PC-9 (cell line): ENCODE measurements at regions not wholly inside any gene's neighbourhood (a gene's known extent, or its start where the extent isn't known, plus 50 kb on each side); places are given as distances from the start of the nearest gene placed in this dataset.

Source experiments
- BruUV-seq: library from RNA; stranded (reverse); fragments of 400-500 nt; replicated peaks from 2 replicates; lab custom pipeline; 2021; lab: Mats Ljungman, UMichigan
- CTCF ChIA-PET: fragments of 300-600 bp; sonication (Branson Sonifier 250); formaldehyde crosslinking; loops from one replicate; lab custom pipeline; 2022; ENCODE audit warnings: antibody characterized with exemption; lab: Charles Lee
- POLR2A ChIA-PET: fragments of 300-600 bp; sonication (Branson Sonifier 250); formaldehyde crosslinking; loops from one replicate; lab custom pipeline; 2022; ENCODE audit warnings: antibody characterized with exemption; ENCODE audit not compliant: unreplicated experiment; lab: Charles Lee
- DNase-seq, 2 experiments: peaks; one replicate each; pipeline versions ENCODE4 v3.0.0 to v3.0.0-alpha.2; 2015 to 2022; ENCODE audit warnings: mixed read lengths in 1 of 2
- H2AFZ ChIP-seq: fragments of 200-600 bp; sonication (generic); 2 replicates; pipeline ENCODE4 v1.8.1; 2017; ENCODE audit warnings: antibody characterized with exemption
- H3F3A ChIP-seq: fragments of 200-600 bp; sonication (generic); 2 replicates; pipeline ENCODE4 v1.8.1; 2017; ENCODE audit warnings: antibody characterized with exemption, mild to moderate bottlenecking, low read depth; ENCODE audit not compliant: insufficient read depth
- H3K27ac ChIP-seq: fragments of 200-600 bp; sonication (generic); 2 replicates; pipeline ENCODE4 v1.6.1; 2016; ENCODE audit warnings: mixed run types
- H3K27me3 ChIP-seq: fragments of 200-600 bp; sonication (generic); 2 replicates; pipeline ENCODE4 v1.6.1; 2016; ENCODE audit warnings: low read depth, mixed run types; ENCODE audit not compliant: insufficient read depth
- H3K36me3 ChIP-seq: fragments of 200-600 bp; sonication (generic); 2 replicates; pipeline ENCODE4 v1.6.1; 2016; ENCODE audit warnings: low read depth, mixed run types
- H3K4me1 ChIP-seq: fragments of 200-600 bp; sonication (generic); replicated peaks from 2 replicates; pipeline ENCODE4 v1.6.1; 2016; ENCODE audit warnings: mixed run types; ENCODE audit not compliant: insufficient read depth
- H3K4me2 ChIP-seq: fragments of 200-600 bp; sonication (generic); 2 replicates; pipeline ENCODE4 v1.6.1; 2017; ENCODE audit warnings: mixed run types
- H3K4me3 ChIP-seq: fragments of 200-600 bp; sonication (generic); 2 replicates; pipeline ENCODE4 v1.6.1; 2016; ENCODE audit warnings: mixed run types
- H3K79me2 ChIP-seq: fragments of 200-600 bp; sonication (generic); 2 replicates; pipeline ENCODE4 v1.6.1; 2017; ENCODE audit warnings: low read depth, mixed run types
- H3K9me2 ChIP-seq: fragments of 200-600 bp; sonication (generic); 2 replicates; pipeline ENCODE4 v1.8.1; 2017; ENCODE audit warnings: mild to moderate bottlenecking; ENCODE audit not compliant: insufficient read depth
- H3K9me3 ChIP-seq: fragments of 200-600 bp; sonication (generic); 2 replicates; pipeline ENCODE4 v1.8.1; 2016; ENCODE audit warnings: low read depth; ENCODE audit not compliant: insufficient read depth
- H4K20me1 ChIP-seq: fragments of 200-600 bp; sonication (generic); 2 replicates; pipeline ENCODE4 v1.8.1; 2017; ENCODE audit not compliant: insufficient read depth
- EZH2 ChIP-seq: fragments of 200-600 bp; sonication (generic); IDR thresholded peaks from 2 replicates; pipeline ENCODE4 v1.8.0; 2017; ENCODE audit warnings: antibody characterized with exemption, low read depth
- intact Hi-C: fragments of 100-400 bp; cut with micrococcal nuclease; formaldehyde crosslinking; loops from one replicate; pipeline ENCODE4 v1.10.0; 2022; ENCODE audit not compliant: unreplicated experiment
- TF ChIP-seq, protein P1 (sequence below): fragments of 200-600 bp; sonication (generic); conservative IDR thresholded peaks from 2 replicates; pipeline ENCODE4 v1.6.1; 2017; ENCODE audit warnings: mixed run types, antibody characterized with exemption, mild to moderate bottlenecking, moderate library complexity

DNA sequence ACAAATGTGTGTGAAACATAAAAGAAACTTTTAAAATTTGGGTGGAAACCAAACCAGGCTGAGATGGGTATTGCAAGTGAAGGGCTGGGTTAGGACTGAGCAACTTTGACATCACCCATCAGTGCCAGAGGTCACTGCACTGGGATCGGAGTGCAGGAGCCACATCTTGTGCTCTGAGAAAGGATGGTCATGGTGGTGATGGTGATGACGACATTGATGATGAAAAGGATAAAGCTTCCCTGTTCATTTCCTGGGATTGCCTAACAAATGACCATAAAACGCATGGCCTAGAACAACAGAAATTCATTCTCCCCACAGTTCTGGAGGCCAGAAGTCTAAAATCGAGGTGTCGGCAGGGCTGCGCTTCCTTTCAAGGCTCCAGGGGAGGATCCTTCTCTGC, 324.0 kb downstream of the MAF start:
- H4K20me1 ChIP-seq, result no peaks in the 10 kb centered on the region
- no peaks in the 10 kb centered on the region for H3K9me3 ChIP-seq
- intact Hi-C loops, result no loop called here
- no peaks in the 10 kb centered on the region for H3K36me3 ChIP-seq
- no peak overlapping the region for H3K4me2 ChIP-seq
- no peak for DNase-seq
- H3F3A ChIP-seq, result no peaks in the 10 kb centered on the region
- H2AFZ ChIP-seq, result no peak overlapping the region
- H3K4me3 ChIP-seq, result no peak overlapping the region
- H3K27ac ChIP-seq, result no peak overlapping the region
- CTCF ChIA-PET, result no interaction called here
- H3K4me1 ChIP-seq, result no peaks in the 10 kb centered on the region
- TF ChIP-seq, protein P1, sequence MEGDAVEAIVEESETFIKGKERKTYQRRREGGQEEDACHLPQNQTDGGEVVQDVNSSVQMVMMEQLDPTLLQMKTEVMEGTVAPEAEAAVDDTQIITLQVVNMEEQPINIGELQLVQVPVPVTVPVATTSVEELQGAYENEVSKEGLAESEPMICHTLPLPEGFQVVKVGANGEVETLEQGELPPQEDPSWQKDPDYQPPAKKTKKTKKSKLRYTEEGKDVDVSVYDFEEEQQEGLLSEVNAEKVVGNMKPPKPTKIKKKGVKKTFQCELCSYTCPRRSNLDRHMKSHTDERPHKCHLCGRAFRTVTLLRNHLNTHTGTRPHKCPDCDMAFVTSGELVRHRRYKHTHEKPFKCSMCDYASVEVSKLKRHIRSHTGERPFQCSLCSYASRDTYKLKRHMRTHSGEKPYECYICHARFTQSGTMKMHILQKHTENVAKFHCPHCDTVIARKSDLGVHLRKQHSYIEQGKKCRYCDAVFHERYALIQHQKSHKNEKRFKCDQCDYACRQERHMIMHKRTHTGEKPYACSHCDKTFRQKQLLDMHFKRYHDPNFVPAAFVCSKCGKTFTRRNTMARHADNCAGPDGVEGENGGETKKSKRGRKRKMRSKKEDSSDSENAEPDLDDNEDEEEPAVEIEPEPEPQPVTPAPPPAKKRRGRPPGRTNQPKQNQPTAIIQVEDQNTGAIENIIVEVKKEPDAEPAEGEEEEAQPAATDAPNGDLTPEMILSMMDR, result no peak
- no peak for TF ChIP-seq EZH2
- H3K27me3 ChIP-seq, result peaks cover 82% of the 10 kb centered on the region
- no TSS peak for BruUV-seq
- H3K79me2 ChIP-seq, result no peaks in the 10 kb centered on the region
- H3K9me2 ChIP-seq, result no peaks in the 10 kb centered on the region
- POLR2A ChIA-PET, result no interaction called here

DNA sequence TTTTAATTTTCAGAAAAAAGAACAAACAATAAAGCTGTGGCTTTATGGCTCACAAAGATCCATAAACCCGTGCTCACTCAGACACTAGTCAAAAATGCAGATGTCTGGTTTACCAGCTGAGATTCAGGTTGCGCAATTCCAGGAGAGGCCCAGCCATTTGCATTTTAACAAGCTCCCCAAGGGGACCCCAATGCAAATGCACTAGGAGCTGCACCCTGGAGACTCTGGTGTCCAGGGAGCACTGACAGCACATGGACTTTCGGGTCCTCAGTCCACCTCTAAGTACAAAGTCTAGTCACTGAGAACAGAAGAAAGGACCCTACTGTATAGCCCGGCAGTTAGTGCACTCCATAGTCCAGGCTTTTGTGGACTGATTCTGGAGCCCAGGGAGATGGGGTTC, 326.3 kb downstream of the MAF start:
- H3K27me3 ChIP-seq, result peaks cover 84% of the 10 kb centered on the region
- H3K27ac ChIP-seq, result no peak overlapping the region
- intact Hi-C loops, result no loop called here
- TF ChIP-seq EZH2, result no peak
- TF ChIP-seq, protein P1, result no peak
- no peak for DNase-seq
- H4K20me1 ChIP-seq, result no peaks in the 10 kb centered on the region
- no peak overlapping the region for H2AFZ ChIP-seq
- CTCF ChIA-PET, result no interaction called here
- POLR2A ChIA-PET, result no interaction called here
- H3K79me2 ChIP-seq, result no peaks in the 10 kb centered on the region
- no peaks in the 10 kb centered on the region for H3F3A ChIP-seq
- no peak overlapping the region for H3K4me2 ChIP-seq
- BruUV-seq, result no TSS peak
- H3K36me3 ChIP-seq, result no peaks in the 10 kb centered on the region
- no peaks in the 10 kb centered on the region for H3K9me2 ChIP-seq
- no peaks in the 10 kb centered on the region for H3K9me3 ChIP-seq
- no peaks in the 10 kb centered on the region for H3K4me1 ChIP-seq
- no peak overlapping the region for H3K4me3 ChIP-seq

DNA sequence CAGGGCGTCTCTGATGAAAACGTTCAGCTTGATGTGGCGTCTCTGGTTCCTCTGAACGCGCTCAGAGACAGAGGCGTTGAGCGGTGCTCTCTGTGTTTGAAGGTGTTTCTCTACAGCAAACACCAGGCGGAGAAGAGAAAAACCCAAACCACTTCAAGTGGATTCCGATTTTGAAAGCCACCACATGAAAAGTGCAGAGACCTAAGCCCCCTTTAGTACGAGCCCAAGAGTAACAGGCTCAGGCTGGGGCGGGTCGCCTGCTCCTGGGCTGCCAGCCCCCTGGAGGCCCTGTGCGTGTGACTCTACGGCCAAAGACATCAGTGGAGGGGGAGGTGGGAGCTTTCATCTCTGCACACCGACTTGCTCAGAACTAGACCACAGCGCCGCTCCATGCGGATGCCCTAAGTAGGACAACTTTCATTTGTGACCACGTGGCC, 328.4 kb downstream of the MAF start:
- peaks cover 71% of the 10 kb centered on the region for H3K27me3 ChIP-seq
- no peak for DNase-seq
- no peaks in the 10 kb centered on the region for H3K36me3 ChIP-seq
- no peak overlapping the region for H3K4me3 ChIP-seq
- no peaks in the 10 kb centered on the region for H3K9me2 ChIP-seq
- H3K4me2 ChIP-seq, result no peak overlapping the region
- no peaks in the 10 kb centered on the region for H3K79me2 ChIP-seq
- H4K20me1 ChIP-seq, result no peaks in the 10 kb centered on the region
- TF ChIP-seq, protein P1, result no peak
- no peak for TF ChIP-seq EZH2
- POLR2A ChIA-PET, result no interaction called here
- no TSS peak for BruUV-seq
- H2AFZ ChIP-seq, result no peak overlapping the region
- intact Hi-C loops, result no loop called here
- no peaks in the 10 kb centered on the region for H3F3A ChIP-seq
- H3K27ac ChIP-seq, result no peak overlapping the region
- CTCF ChIA-PET, result no interaction called here
- H3K9me3 ChIP-seq, result no peaks in the 10 kb centered on the region
- H3K4me1 ChIP-seq, result no peaks in the 10 kb centered on the region
